ENCODE measurements at regions not wholly inside any gene's neighbourhood (a gene's known extent, or its start where the extent isn't known, plus 50 kb on each side); places are given as distances from the start of the nearest gene placed in this dataset.
"Not testable (repeated sequence)": the region's sequence is repeated elsewhere in the genome, so short reads cannot be mapped to it uniquely, and the experiment has no call there.

DNA sequence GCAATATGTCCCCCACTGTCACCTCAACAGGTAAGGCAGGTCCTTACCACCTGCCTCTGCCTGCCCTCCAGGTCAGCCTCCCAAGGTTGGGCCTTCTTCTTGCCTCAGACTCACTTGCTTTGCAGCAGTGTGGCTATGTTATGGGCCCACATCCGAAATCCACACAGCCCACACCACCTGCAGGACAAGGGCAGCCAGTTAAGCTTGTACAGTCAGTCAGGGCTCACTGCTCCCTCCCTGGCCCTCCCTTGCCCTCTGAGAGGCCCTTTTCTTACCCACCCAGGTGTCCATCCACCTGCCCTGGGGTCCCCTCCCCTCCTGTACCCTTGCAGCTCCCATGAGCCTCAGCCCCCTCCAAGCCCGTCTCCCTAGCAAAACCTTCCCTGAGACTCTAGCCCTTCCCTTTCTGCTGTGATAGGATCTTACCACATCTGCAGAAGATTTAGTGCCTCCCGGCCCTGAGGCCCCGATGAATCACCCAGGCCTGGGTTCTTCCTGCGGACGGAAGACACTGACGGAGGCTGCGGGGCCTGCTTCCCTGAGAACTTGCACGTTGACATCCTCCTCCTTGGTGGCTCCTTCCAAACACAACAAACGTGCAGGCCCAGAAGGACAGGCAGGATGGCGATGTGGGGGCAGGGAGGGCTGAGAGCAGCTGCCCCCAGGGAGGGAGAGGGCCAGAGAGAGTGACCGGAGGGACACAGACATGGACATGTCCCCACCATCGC lies 5466.2 kb upstream of the TPTE start:
- not testable (repeated sequence) for H3K36me3 ChIP-seq; H3K27ac ChIP-seq; H3K4me1 ChIP-seq (ENCODE audit: control insufficient read depth in 1 of 2, insufficient read depth in 1 of 2, low read depth in 1 of 2, low read length in 1 of 2); H3K4me3 ChIP-seq (ENCODE audit: low read depth in 1 of 2, low read length in 1 of 2); H3K9me3 ChIP-seq; H3K27me3 ChIP-seq

DNA sequence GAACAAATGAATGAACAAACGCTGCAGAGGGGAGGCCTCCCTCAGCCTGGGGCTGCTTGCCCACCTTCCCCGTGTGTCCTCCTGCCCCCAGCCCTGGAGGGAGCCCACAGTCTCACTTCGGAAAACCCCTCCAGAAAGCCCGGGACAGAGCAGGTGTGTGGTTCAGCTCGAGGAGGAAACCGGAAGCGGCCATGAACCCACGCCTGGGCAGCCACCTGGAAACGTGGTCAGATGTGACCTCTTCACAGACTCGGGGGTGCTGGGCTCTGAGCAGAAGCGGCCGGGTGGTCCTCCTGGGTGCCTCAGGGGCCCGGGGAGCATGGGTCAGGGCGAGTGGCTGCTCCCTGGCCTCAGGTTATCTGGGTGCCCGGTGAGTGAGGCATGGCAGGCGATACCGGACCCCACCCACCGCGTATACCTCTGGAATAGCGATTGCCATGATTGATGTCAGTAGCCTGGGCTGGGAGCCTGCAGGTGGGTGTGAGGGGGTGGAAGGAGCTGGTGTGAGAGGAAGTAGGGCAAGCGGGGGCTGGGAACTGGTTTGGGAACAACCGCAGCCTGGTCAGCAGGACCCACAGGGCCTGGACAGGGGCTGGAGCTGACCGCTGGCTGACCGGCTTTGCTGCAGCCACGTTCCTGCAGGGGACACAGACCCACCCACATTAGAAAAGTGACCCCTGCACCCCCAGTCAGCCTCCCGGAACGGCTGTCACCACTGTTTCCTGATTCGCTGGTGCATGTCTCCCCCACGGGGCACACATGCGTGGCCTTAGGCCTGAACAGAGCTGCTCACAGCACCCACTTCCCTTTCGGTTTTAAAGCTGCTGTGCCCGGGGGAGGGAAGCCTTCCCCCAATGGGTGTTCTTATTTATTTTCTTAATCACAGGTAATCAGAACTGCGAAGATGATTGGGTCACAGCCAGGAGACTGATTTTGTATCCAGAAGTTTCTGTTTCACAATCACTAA lies 5465.1 kb upstream of the TPTE start:
- not testable (repeated sequence) for H3K27ac ChIP-seq; H3K9me3 ChIP-seq; H3K4me1 ChIP-seq (ENCODE audit: control insufficient read depth in 1 of 2, insufficient read depth in 1 of 2, low read depth in 1 of 2, low read length in 1 of 2); H3K36me3 ChIP-seq; H3K4me3 ChIP-seq (ENCODE audit: low read depth in 1 of 2, low read length in 1 of 2); H3K27me3 ChIP-seq

DNA sequence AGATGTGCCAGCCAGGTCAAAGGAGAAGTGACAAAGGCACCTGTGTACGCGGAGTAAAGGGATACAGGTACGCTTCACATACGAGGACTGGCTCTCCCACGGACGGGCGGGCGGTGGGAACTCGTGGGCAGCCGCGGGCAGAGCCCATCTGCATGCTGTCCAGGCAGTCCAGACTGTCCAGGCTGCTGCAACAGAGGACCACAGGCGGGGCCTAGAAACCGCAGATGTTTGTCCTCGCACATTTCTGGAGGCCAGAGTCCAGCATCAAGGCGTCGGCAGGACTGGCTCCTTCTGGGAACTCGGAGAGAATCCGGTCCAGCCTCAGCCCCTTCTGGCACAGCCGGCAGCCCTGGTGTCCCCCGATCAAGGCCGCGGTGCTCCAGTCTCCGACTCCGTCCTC lies 5464.3 kb upstream of the TPTE start:
- H3K4me1 ChIP-seq (ENCODE audit: control insufficient read depth in 1 of 2, insufficient read depth in 1 of 2, low read depth in 1 of 2, low read length in 1 of 2); H3K4me3 ChIP-seq (ENCODE audit: low read depth in 1 of 2, low read length in 1 of 2); H3K27me3 ChIP-seq; H3K27ac ChIP-seq; H3K36me3 ChIP-seq; H3K9me3 ChIP-seq: not testable (repeated sequence)

DNA sequence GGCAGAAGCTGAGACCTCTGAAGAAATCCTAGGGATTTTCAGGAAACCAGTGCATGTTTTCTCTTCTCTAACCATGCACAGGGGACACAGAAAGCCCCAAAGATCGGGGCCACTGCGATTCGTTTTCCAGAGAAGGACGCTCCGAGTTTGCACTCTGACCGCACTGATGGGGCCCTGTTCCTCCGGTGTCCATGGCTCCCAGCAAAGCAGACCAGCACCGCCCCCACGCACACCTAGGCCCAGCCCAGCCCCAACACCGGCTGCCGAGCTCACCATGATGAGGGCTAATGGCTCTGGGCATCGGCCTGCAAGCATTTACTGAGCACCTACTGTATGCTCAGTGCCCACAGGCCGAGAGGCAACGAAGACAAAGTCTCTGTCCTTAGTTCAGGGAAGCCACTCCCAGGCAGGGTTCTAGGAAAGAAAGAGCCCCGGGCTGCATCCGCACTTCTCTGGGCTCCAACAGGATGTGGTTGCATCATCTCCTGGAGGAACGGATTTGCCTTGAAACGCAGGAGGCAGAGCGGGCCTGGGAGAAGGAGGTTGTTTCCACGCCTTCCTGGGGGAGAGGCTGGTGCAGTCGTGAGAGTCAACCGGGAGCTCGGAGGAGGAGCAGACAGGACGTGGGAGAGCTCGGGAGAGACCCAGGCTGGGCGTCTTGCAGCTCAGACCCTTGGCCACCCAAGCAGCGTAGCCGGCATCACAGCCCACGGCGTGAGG lies 5460.9 kb upstream of the TPTE start:
- H3K27me3 ChIP-seq; H3K4me1 ChIP-seq (ENCODE audit: control insufficient read depth in 1 of 2, insufficient read depth in 1 of 2, low read depth in 1 of 2, low read length in 1 of 2); H3K36me3 ChIP-seq; H3K4me3 ChIP-seq (ENCODE audit: low read depth in 1 of 2, low read length in 1 of 2); H3K27ac ChIP-seq; H3K9me3 ChIP-seq: not testable (repeated sequence)

DNA sequence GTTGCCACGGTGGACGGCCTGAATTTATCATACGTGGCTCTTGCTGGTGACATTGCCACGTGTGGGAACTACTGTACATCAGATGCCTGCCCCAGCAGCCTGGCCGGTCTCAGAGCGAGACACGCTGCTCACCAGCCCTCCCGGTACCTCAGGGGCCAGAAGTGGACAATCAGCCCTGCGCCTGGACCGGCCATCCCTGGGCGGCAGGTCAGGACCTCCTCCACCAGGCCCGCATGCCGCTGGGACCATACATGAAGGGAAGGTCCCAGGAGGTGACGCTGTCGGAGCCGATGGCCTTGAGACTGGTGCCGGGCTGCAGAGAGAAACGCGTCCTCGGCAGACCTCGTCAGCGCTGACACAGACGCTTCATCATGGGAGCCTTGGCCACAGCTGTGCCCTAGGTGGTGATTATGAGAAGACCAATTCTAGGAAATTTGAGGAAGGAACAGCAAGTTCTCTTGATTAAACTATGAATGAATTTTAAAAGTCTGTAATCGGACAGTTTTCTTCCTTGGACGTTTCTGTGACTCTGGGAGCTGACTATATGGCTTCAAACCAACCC lies 5456.7 kb upstream of the TPTE start:
- H3K4me3 ChIP-seq (ENCODE audit: low read depth in 1 of 2, low read length in 1 of 2); H3K27me3 ChIP-seq; H3K27ac ChIP-seq; H3K4me1 ChIP-seq (ENCODE audit: control insufficient read depth in 1 of 2, insufficient read depth in 1 of 2, low read depth in 1 of 2, low read length in 1 of 2); H3K36me3 ChIP-seq; H3K9me3 ChIP-seq: not testable (repeated sequence)

DNA sequence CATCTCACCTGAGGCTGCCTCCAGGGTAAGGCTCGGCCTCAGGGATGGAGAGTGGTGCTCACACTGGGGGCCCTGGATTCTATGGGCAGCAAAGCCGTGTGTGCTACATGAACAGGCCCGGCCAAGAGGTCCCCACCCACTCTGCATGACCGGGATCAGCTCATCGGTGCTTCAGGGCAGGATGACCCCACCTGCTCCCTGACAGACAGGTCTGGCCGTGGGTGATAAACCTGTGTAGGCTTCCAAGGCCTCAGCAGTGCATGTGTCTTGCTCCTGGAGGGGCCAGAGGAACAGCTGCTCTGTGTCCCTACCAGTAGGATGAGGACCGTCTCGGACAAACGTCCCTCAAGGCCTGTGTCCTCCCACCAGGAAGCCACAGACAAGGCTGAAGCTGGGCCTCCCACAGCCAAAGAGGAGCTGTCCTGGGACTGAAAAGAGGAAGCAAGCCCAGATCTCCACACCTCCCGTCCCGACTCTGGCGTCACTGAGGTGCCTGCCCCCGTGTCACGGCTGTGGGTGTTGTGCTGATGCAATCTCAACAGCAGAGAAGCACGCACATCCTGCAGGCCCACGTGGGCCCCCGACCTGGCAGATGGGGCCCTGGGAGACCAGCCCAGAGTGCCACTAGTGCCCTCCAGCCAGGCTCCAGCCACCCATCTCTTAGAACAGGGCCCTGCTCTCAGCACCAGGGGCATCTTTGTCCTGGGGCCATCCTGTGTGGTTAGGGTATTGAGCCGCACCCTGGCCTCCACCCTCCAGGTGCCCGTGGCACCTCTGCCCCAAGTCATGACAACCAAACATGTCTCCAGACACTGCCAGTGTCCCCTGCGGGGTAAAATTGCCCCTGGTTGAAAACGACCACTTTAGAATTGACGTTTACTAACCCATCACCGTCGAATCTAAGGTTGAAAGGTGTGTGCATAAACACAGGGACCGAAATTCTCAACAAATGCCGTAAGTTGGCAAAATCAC lies 5455.9 kb upstream of the TPTE start:
- not testable (repeated sequence) for H3K27me3 ChIP-seq; H3K9me3 ChIP-seq; H3K27ac ChIP-seq; H3K36me3 ChIP-seq; H3K4me1 ChIP-seq (ENCODE audit: control insufficient read depth in 1 of 2, insufficient read depth in 1 of 2, low read depth in 1 of 2, low read length in 1 of 2); H3K4me3 ChIP-seq (ENCODE audit: low read depth in 1 of 2, low read length in 1 of 2)

DNA sequence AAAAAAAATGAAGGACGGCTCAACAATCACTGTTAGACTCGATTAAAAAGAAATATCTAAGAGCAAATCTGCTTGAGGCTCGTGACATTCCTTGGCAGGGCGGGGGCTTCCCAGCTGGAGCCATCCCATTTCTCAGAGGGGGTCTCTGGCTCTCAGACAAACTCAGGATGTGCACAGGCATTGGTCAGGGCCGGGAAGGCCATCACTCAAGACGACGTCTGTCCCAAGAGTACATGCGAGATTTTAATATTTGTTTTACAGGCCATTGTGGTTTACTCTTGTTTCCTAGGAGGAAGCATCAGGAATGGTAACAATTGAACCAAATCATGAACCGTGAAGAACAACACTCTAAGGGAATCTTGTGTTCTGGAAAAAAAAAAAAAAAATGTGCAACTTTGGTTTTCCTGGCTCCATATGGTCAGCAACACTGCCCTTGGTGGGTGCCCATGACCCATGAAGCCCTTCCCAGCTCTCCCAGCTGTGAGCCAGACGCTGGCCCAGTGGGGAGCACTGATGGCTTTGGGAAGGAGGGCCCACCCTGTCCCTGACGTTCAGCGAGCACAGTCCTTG lies 5454.6 kb upstream of the TPTE start:
- not testable (repeated sequence) for H3K27me3 ChIP-seq; H3K9me3 ChIP-seq; H3K27ac ChIP-seq; H3K36me3 ChIP-seq; H3K4me1 ChIP-seq (ENCODE audit: control insufficient read depth in 1 of 2, insufficient read depth in 1 of 2, low read depth in 1 of 2, low read length in 1 of 2); H3K4me3 ChIP-seq (ENCODE audit: low read depth in 1 of 2, low read length in 1 of 2)

DNA sequence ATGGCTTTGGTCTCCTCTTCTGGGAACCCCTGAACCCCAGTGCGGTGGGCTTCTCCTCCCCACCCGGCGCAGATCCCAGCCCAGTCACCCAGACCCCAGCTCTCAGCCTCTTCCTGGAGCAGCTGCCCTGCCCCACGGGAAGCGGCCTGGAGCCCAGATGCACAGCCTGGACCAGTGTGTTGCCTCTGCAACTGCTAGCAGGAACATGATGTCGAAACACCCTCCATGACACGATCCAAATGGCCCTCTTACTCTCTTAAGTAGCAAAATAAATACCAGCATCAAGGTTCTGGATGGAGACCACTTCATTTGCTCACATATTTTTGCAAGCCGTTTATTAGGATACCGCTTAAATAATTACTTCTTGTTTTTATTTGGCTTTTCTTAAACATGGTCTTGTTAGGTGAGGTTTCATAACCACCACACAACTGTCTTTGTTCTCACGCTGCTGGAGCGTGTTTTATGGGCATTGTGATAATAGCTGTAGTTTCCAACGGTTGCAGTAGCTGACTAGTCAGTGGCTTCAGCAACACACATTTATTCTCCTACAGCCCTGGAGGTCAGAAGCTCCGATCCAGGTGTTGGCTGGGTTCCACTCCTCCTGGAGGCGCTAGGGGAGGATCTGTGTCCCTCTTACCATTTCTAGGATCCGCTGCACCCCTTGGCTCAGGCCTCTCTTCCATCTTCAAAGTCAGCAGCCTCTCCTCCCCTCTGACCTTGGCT lies 5453.9 kb upstream of the TPTE start:
- not testable (repeated sequence) for H3K9me3 ChIP-seq; H3K27me3 ChIP-seq; H3K27ac ChIP-seq; H3K36me3 ChIP-seq; H3K4me3 ChIP-seq (ENCODE audit: low read depth in 1 of 2, low read length in 1 of 2); H3K4me1 ChIP-seq (ENCODE audit: control insufficient read depth in 1 of 2, insufficient read depth in 1 of 2, low read depth in 1 of 2, low read length in 1 of 2)

DNA sequence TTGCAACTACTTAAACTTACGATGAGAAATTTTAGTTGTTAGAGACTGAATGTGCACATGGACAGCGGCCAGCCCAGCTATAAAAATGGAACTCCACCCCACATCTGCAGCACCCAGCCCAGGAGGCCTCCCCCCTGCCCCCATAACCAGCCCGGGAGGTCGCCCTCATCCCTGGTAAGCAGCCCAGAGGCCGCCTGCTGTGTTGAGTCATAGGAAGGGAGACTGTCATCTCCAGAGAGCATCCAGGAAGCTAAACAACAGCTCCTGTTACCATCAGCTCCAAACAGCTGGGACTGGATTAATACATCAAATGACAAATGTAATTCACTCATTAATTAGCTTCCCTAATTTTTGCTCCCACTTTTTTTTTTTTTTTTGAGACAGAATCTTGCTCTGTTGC lies 5452.7 kb upstream of the TPTE start:
- not testable (repeated sequence) for H3K36me3 ChIP-seq; H3K4me3 ChIP-seq (ENCODE audit: low read depth in 1 of 2, low read length in 1 of 2); H3K9me3 ChIP-seq; H3K27me3 ChIP-seq; H3K4me1 ChIP-seq (ENCODE audit: control insufficient read depth in 1 of 2, insufficient read depth in 1 of 2, low read depth in 1 of 2, low read length in 1 of 2); H3K27ac ChIP-seq

DNA sequence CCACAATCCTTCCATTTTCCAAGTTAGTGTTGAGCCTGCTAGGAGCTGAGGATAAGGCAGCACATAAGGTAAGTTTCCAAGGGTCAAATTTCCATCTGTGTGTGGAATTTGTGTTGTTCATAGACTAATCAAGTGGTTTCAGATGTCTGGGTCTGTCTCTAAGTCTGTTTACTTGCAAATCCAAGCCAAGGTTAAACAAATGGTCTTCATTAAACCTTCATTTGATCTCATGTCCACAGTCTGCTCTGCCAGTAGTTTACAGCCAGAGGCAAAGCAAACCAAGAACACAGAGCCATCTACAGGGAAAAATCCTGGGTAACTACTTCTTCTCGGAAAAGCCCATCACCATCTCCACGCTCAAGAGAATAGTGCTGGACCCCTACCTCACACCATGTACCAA lies 5450.2 kb upstream of the TPTE start:
- H3K27ac ChIP-seq; H3K4me1 ChIP-seq (ENCODE audit: control insufficient read depth in 1 of 2, insufficient read depth in 1 of 2, low read depth in 1 of 2, low read length in 1 of 2): not testable (repeated sequence)

DNA sequence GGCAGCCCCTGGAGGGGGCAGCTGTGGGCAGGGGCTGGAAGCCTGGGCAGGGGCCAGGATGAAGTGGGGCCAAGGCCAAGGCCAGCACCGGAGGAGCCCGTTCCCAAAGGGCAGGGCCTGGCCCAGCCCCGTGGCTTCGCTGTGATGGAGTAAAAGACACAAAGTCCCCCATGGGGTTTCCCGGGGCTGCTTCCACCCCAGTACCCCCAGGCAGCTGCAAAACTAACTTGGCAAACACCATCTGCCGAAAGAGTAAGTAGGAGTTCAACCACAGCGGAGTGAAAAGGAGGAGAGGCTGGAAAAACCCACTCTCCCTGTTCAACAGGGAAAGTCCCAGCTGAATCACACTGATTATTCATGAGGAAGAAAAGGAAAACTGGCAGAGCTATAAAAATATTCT lies 5444.5 kb upstream of the TPTE start:
- H3K27me3 ChIP-seq; H3K36me3 ChIP-seq; H3K9me3 ChIP-seq; H3K4me1 ChIP-seq (ENCODE audit: control insufficient read depth in 1 of 2, insufficient read depth in 1 of 2, low read depth in 1 of 2, low read length in 1 of 2); H3K27ac ChIP-seq; H3K4me3 ChIP-seq (ENCODE audit: low read depth in 1 of 2, low read length in 1 of 2): not testable (repeated sequence)

More for the DNA sequence above, 5450.2 kb upstream of the TPTE start:
- not testable (repeated sequence) for H3K27me3 ChIP-seq; H3K9me3 ChIP-seq; H3K4me3 ChIP-seq (ENCODE audit: low read depth in 1 of 2, low read length in 1 of 2); H3K36me3 ChIP-seq

DNA sequence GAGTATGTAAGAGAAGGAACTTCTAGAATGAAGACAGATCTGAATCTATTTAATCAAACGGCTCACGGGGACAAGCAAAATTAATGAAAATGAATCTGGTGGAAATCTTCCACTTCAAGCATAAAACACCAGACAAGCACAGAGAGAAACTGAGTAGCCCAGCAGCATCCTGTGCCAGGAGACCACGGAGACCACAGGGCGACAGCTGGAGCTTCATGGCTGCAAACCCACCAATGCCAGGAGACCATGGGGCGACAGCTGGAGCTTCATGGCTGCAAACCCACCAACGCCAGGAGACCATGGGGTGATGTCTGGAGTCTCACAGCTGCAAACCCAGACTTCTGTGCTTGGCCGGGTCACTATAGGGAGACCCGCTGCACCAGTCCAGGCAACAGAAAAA lies 5442.0 kb upstream of the TPTE start:
- H3K4me1 ChIP-seq (ENCODE audit: control insufficient read depth in 1 of 2, insufficient read depth in 1 of 2, low read depth in 1 of 2, low read length in 1 of 2); H3K4me3 ChIP-seq (ENCODE audit: low read depth in 1 of 2, low read length in 1 of 2); H3K9me3 ChIP-seq; H3K27me3 ChIP-seq; H3K36me3 ChIP-seq; H3K27ac ChIP-seq: not testable (repeated sequence)

All from neutrophil (primary cell).